Testis (tissue), 2 donors: ENCODE measurements at regions not wholly inside any gene's neighbourhood (a gene's known extent, or its start where the extent isn't known, plus 50 kb on each side); places are given as distances from the start of the nearest gene placed in this dataset.

ENCODE experiments used
- CTCF ChIP-seq, 3 experiments: fragments of 450-650 bp in 2 of 3; fragments of 200-600 bp in 1 of 3; sonication (generic) in 1 of 3; IDR thresholded peaks; one replicate each; pipeline ENCODE4 v1.5.1; 2016 to 2019; ENCODE audit warnings: antibody characterized with exemption in 3 of 3, mild to moderate bottlenecking in 2 of 3, moderate library complexity in 1 of 3
- POLR2A ChIP-seq: fragments of 450-650 bp; IDR thresholded peaks from one replicate; pipeline ENCODE4 v1.6.1; 2017; ENCODE audit warnings: antibody characterized with exemption, mild to moderate bottlenecking, moderate library complexity

GRCh38 chr4:66000510-66001117 lies 330.3 kb upstream of the EPHA5 start:
- TF ChIP-seq CTCF (IDR thresholded peaks at IDR 0.05) (no peak), POLR2A (no peak)
